Suppressor macrophage treated with lipopolysaccharide for 4 hours (primary cell): ENCODE measurements at regions not wholly inside any gene's neighbourhood (a gene's known extent, or its start where the extent isn't known, plus 50 kb on each side); places are given as distances from the start of the nearest gene placed in this dataset.

ENCODE experiments used
- DNase-seq: peaks from one replicate; pipeline ENCODE4 v3.0.0-alpha.2; 2020

DNA sequence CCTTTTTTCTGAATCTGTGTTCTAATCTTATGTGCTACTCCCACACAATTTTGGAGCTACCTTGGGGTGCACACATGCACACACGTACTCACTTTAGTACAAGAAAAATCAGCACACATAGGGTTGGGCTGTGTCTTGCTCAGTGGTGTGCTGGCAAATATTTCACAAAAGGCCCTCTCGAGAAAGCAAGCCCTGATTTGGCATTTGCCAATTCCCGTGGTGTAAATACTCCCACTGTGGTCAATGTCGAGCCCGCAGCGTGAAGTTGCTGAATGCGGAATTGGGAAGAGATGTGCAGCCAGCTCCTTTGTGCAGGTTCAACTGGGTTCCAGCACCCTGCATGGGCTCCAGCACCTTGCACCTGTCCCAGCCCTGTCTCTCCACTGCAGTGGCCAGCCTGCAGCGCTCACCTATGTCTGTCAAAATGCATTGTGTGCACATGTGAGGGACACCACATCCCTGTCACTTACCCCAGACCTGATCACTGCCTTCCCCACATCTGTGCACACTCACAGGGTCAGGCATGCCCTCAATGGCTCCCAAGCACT is 78.4 kb upstream of the WNT4 start:
- DNase-seq = no peak

DNA sequence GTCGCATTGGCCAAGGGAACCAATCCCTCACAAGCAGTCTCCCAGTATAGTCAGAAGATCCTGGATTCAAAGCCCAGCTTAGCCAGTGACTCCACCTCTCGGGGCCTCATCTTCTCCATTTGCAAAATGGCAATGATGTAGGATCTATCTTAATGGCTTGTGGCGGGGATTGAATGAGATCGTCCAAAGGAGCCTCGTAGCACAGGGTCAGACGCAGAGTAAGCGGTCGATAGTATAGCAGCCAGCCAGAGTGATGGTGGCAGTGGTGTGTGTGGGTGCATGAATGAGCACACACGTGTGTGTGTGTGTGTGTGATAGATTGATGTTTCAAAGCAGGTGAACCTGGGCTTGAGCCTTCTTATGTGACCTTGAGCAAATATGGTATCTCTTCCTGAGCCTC is 79.8 kb upstream of the WNT4 start:
- DNase-seq = no peak

DNA sequence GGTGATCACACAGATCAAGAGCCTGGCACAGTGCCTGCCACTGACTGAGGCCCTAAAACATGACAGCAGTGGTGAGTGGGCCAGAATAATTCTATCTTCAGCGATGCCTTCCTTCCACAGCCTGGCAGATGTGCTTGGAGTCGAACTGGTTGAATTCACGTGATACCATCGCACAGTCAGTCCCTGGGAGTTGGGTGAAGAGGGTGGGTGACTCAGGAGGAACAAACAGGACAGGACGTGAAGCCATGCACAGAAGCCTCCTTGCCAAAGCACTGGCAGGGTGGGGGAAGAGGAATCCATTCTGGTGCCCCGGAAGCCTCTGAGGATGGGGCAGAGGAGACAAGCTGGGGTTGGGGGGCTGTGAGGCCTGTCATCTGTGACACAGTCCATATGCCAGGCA is 80.3 kb upstream of the WNT4 start:
- DNase-seq = no peak

DNA sequence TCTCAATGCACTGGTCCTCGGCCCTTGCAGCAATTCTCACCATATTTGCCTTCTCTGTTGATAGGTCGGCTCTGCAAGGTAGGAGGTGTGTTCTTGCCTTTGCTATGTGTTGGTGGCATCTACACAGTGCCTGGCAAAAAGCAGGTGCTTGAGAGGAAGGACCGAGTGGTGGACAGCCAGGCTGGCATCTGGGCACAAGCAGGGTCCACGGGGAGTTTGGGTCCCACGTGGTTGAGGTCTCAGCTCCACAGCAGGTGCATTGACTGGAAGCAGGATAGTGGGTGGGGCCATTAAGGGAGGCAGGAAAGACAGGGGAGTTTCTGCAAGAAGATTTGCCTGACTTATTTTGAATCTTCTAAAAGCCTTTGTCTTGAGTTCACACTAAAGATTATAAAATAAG is 81.2 kb upstream of the WNT4 start:
- no peak for DNase-seq

DNA sequence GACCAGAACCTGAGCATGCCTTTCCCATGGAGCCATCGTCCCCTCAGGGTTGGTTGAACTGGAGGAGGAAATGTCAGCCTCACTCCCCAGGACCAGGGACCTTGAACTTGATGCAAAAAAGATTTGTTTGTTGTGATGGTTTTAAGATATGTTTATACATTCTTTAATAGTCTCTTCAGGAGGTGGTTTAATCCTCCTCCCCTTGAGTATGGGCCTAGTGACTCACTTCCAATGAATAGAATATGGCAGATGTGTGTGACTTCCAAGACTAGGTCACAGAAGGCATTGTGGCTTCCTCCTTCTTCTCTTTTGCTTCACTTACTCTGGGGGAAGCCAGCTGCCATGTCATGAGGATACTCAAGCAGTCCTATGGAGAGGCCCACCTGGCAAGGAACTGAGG is 81.7 kb upstream of the WNT4 start:
- DNase-seq = no peak

DNA sequence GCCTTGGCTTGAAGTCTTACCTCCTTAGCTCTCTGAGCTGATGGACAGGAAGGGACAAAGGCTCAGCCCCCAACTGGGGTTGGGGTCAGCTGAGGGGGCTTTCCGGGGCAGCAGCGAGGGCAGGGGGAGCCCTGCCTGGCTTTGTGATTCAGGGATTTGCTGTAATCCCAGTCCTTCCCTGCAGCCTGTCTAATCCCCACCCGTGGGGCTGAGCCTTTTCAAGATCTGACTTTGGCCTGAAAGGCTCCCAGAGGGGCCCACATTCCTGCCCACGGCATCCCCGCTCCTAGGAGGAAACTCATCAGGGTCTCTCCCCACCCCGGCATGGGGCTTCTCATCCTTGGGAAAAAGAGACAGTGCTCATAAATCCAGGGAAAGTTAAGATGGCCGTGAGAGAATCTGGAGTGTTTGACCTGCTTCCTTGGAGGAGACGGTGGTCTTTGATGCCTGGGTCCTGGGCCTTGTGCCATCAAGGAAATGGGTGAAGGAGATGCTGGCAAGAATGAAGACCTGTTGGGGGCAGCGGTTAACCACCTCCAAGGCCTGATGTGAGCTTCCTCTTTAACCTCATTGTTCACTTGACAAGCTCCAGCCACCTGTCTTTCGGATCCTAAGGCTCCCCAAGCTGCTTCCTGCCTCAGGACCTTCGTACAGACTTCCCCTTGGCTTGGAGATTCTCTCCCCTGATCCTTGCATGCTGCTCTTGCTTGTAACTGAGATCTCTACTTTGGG is 83.1 kb upstream of the WNT4 start:
- DNase-seq = no peak

GRCh38 chr1:22228074-22228473 is 85.2 kb upstream of the WNT4 start:
- no peak for DNase-seq

DNA sequence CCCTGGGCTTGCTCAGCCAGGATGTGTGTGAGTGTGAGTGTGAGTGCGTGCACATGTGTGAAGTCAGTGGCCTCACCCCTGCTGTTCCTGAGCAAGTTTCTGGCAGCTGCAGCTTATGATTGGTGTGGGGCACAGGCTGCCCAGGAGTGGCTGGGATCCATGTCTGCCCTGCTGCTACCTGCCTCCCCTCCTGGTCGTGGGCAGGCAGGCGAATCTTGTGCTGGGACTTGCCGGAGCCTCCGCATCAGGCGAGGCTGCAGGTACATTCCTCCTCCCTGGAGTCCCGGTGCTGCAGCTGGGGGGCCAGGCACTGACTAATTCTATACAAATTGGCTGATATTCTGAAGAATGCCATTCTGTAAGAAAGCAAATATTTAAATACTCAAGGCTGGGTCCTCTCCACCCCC is 85.6 kb upstream of the WNT4 start:
- DNase-seq = no peak

DNA sequence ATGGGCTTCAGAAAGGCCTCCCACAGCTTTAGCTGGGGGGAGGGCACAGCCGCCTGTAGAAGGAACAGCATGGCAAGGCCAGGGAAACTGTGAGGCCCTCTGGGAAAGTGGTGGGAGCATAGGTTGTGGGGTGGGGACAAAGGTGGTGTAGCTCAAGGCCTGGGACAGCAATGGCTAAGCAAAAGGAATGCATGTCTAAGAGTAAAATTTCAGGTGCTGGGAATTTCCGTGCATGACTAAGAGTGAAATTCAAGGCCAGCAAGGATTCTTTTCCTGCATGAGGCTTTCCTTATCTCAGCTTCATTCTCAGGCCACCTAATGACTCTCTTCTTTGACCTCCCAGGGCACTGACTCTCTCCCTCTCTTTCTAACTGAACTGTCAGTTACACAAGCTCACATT is 86.5 kb upstream of the WNT4 start:
- DNase-seq = peak; percentile 1

GRCh38 chr1:22231068-22231593 is 88.2 kb upstream of the WNT4 start:
- DNase-seq = no peak

- no peak for DNase-seq
Measured at GRCh38 chr1:22231995-22232690, 89.2 kb upstream of the WNT4 start.

DNA sequence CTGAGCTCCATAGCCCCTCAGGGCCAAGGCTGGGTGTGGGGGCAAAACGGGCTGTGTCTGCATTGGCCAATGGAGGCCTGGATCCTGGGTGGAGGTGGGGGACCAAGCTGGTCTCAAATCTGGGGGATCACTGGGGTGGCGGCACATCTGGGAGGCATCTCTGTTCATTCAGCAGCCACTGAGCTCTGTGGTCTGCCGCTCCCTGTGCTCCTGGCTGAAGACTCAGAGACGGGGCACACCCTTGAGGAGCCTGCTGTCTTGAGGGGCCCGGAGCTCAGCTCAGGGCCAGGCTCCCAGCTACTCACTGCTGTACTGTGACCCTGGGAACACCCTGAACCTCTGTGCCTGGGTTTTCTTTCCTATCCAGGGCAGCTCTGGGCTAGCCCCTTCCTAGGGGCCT is 90.3 kb upstream of the WNT4 start:
- DNase-seq = no peak

- no peak for DNase-seq
Measured at GRCh38 chr1:22234476-22235030, 91.7 kb upstream of the WNT4 start.

DNA sequence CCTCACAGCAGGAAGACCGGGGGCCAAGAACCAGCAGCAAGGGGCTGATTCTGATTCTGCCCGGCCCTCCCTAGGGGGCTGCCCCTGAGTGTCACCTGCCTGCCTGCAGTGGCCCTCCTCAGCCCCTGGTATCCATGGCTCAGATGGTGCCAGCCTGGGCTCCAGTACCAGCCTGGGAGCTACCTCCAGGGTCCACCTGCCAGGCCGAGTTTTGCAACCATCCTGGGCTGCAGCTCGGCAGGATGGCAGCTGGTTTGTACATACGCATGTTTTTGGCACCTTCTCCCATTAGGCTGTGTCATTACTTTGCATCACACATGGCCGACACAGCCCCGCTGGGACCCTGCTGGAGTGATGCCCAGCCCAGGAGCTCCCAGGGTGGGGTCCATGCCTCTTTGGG is 93.3 kb upstream of the WNT4 start:
- no peak for DNase-seq

DNA sequence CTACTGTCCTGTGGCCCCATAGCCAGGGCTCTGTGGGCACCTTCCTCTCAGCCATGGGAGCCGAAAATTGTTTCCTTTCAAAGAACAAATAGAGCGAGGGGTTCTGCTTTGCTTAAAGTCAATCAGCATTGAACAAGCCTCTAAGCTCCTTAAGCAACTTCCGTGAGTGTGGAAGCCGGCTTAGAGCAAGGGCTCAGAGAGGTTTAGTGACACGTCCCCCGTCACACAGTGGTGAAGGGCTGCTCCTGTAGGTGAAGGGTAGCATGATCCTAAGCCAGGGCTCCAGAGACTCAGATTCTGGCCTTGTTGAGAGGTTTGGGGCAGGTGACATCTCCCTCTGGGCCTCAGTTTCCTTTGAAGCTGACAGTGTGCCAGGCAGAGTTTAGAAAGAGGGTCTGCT is 94.0 kb upstream of the WNT4 start:
- DNase-seq = no peak

GRCh38 chr1:22237433-22238093 is 94.7 kb upstream of the WNT4 start:
- DNase-seq = no peak

GRCh38 chr1:22238356-22239224 is 95.7 kb upstream of the WNT4 start:
- DNase-seq = no peak

DNA sequence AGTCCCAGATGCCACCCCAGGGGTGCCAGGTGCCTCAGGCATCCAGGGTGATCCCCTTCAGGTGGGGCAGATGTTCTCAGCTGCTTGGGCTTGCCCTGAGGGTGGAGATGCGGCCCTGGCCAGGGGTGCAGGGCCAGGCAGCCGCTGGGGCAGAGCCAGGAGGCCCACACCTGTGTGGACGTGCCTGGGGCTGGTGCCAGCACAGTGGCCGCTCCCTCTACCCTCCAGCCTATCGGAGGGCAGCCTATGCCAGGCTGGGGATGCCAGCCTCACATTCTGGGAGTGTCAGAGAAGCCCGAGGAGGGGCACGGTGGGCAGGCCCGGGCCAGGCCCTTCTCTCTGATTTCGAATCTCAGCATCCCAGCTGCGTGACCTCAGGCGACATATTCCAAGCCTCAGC is 96.5 kb upstream of the WNT4 start:
- no peak for DNase-seq

DNA sequence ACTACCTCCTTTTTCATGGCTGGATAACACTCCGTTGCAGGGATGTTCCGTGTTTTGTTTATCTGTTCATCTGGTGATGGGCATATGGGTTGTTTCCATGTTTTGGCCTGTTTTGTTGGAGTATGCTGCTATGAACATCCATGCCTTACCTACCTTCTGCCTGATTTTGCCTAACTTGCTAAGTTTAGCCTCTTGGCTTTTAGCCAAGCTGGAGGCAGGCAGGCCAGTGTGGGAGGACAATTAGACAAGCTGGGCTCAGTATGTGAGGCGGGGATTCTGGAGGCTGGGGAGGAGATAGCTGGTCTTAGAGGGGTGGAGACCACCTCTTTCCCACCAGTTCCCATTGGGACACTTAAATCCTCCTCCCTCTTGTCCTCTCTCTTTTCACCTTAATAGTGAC is 98.4 kb upstream of the WNT4 start:
- DNase-seq = no peak

- no peak for DNase-seq
Measured at GRCh38 chr1:22241811-22242210, 98.9 kb upstream of the WNT4 start.

GRCh38 chr1:22245100-22245650 is 102.3 kb upstream of the WNT4 start:
- DNase-seq = no peak

DNA sequence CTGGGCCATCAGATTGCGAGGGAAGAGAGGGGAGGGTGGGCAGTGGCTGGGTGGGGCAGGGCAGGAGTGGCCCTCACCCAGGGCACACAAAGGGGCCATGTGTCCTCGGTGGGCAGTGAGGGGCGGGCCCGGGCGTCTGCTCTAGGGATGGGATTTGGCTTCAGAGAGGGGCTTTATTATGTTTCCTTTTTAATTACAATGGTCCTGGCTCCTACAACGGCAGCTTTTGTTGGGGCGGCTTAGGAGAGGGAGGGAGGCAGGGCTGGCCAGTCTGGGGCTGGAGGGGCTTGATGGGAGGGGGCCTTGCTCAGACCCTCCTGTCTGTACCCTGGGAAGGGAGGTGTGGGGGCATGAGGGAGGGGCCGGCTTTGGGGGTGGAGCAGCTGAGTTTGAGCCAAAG is 102.8 kb upstream of the WNT4 start:
- DNase-seq = no peak
